ENCODE measurements at regions not wholly inside any gene's neighbourhood (a gene's known extent, or its start where the extent isn't known, plus 50 kb on each side); places are given as distances from the start of the nearest gene placed in this dataset.
"Not testable (repeated sequence)": the region's sequence is repeated elsewhere in the genome, so short reads cannot be mapped to it uniquely, and the experiment has no call there.

GRCh38 chr16:87143661-87144121, 173.5 kb downstream of the C16orf95 start:
- DNase-seq: no peak

DNA sequence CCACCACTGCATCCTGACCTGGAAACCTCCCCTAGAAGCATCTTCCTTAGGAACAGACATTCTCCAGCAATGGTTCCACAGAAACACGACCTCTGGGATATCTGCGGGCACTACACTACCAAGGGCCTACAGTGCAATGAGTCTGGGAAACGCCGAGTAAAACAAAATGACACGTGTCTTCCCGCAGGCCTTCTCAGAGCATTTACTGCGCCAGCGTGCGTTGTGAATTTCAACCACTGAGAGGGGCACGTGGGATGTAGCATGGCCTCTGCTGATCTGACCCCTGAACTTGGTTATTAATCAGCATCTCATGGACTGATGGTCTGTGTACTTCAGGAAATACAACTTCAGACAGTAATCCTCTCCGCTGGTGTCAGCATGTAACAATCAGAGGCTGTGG, 173.0 kb downstream of the C16orf95 start:
- no peak for DNase-seq

DNA sequence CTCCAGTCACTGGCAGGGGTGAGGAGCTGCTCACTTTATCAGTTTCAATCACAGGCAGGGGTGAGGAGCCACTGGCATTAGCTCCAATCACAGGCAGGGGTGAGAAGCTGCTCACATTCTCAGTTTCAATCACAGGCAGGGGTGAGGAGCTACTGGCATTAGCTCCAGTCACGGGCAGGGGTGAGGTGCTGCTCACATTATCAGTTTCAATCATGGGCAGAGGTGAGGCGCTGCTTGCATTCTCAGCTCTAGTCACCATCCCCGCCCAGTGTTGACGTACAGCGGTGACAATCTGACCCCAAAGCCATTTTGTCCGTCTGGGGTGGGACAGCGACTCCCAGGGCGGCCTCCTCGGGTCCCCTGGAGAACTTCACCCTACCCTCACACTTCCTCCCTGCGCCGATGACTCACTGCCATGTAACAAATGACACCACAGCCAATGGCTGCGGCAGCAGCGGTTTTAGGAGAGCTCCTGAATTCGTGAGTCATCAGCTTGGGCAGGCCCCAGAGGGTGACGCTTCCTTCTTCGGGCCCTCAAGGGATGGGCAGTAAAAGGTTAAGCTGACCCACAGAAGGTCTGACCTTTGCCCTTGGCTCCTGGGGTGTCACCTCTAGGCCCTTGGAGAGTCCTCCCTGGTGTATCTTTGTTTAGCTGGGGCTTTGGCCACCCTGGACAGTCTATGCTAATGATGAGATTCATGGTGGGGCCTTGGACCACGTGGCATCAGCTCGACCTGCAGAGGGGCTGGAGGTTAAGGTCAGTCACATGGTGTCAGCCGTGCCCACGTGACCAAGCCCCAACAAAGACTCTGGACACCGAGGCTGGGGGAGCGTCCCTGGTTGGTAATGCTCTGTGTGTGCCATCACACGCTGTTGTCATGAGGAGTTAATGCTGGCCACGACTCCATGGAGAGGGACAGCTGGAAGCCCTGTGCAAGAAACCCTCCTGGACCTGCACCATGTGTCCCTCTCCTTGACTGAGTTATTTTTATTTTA, 171.7 kb downstream of the C16orf95 start:
- DNase-seq: no peak

DNA sequence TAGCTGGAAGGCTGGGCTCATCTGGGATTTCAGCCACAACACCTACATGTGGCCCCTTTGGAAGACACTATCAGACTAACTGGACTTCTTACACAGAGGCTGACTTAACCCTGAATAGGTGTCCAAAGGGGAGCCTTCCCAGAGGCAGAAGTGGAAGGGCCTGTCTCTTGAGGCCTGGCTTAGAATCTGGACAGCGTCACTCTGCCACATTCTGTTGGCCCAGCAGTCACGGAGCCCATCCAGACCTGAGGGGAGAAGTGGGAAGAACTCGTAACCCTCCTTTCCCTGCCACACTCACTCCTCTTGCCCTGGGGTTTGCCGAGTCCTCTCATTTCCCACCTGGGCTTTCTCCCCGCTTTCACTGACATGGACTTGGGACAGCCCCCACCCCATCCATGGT, 170.5 kb downstream of the C16orf95 start:
- DNase-seq: no peak

- no peak for DNase-seq
Observed at GRCh38 chr16:87149051-87149450, 168.1 kb downstream of the C16orf95 start.

DNA sequence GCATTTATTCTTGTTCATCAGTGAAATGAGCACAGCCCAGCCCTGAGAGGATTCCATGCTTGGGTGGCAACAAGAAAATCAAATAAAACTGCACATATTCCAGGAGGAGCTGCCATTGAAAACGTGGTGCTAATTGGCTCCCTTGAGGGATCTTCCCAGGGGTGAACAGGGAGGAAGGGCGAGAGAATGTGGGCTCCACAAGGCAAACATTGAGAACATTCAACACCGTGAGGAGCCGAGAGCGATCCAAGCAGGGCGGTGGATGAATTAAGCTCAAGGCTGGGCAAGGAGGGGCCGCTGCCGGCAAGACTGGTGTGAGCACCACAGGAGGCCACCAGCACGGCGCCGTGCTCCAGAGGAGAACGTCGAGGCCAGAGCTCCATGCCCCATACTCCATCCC, 166.9 kb downstream of the C16orf95 start:
- DNase-seq: no peak

DNA sequence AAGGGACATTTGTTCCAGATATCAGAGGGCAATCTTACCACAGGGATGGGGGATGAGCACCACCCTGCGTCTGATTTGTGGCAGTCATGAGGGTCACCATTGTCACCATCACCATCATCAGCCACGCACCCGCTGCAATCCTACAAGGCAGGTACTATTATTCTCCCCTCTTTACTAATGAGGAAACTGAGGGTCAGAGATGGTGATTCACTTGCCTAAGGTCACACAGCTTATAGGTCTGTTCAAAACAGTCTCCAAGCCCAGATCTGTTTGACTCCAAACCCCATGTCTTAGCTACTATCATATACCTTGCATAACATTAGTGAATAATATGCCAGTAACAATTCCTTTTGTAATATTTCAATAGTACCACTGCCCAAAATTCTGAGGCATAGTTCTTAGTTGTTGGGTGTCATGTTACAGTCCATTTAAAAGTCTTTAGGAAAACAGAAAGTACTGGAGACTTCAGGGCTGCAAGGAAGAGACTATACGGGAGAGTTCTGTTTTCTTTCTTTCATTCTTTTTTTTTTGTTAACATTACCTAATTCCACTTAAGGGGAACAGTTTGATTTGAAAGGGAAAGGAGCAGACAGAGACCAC, 166.4 kb downstream of the C16orf95 start:
- DNase-seq: no peak

DNA sequence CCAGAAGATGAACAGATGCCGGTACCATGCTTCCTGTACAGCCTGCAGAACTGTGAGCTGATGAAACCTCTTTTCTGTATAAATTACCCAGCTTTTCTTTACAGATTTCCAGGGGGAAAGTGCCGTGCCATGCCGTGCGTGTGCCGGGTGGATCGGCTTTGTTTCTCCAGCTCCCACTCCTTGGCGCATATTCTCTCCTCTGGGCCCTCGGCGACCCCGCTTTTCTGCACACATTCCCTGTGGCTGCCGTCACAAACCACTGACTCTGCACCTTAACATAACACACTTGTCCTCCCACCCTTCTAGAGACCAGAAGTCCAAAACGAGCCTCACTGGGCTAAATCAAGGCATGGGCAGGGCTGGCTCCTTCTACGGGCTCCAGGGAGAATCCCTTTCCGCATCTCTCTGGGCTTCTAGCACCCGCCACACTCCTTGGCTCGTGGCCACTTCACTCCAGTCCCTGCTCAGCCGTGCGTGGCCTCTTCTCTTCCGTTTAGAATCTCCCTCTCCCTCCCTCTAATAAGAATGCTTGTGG, 164.9 kb downstream of the C16orf95 start:
- no peak for DNase-seq

GRCh38 chr16:87153326-87153725, 163.9 kb downstream of the C16orf95 start:
- DNase-seq: no peak

DNA sequence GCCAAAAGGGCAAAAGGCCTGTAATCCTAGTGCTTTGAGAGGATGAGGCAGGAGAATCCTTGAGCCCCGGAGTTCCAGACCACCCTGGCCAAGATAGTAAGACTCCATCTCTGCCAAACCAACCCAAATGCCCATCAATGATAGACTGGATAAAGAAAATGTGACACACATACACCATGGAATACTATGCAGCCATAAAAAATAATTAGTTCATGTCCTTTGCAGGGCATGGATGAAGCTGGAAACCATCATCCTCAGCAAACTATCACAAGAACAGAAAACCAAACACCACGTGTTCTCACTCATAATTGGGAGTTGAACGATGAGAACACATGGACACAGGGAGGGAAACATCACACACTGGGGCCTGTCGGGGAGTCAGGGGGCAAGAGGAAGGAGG, 161.9 kb downstream of the C16orf95 start:
- DNase-seq: not testable (repeated sequence)

DNA sequence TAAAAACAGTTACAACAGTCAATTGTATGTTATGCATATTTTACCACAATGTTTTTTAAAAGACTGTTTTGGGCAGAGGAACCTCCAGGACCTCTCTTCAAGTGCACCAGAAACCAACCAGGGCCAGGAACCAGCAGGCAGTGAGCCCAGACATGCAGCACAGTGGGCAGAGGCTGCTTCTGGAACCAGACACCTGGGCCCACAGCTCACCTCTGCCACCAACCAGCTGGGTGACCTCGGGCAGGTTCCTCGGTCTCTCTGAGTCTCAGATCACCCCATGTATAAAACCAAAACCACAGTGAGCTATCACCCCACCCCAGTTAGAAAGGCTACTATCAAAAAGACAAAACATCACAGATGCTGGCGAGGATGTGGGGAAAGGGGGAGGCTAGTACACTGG, 161.0 kb downstream of the C16orf95 start:
- no peak for DNase-seq

GRCh38 chr16:87160234-87160636, 157.0 kb downstream of the C16orf95 start:
- no peak for DNase-seq

DNA sequence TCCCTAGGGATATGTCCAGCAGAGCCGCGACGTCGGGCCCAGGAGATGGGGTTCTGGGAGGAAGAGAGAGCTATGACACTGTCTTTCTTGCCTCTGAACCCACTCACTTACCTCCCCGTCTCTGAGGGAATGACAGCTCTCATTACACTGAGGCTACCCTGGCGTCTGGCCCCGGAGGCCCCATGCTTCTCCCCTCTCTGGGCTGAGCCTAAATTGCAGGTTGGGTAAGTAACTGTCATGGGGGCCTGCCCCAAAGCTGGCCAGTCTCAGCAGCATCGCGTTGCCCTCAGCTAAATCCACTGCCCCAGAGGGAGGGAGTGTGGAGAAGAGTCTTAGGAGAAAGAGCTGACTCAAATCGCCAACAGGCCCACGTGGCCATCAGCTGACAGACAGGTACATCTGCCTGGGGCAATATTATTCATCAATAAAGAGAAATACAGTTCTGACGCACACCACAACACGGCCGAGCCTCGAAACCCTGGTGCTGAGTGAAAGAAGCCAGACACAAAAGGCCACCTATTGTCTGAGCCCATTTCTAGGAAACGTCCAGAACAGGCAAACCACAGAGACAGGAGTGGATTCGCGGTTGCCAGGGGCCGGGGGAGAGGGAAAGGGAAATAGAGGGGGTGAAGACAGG, 156.4 kb downstream of the C16orf95 start:
- no peak for DNase-seq

GRCh38 chr16:87161410-87161809, 155.8 kb downstream of the C16orf95 start:
- DNase-seq: not testable (repeated sequence)

GRCh38 chr16:87161822-87162676, 155.1 kb downstream of the C16orf95 start:
- DNase-seq: no peak

DNA sequence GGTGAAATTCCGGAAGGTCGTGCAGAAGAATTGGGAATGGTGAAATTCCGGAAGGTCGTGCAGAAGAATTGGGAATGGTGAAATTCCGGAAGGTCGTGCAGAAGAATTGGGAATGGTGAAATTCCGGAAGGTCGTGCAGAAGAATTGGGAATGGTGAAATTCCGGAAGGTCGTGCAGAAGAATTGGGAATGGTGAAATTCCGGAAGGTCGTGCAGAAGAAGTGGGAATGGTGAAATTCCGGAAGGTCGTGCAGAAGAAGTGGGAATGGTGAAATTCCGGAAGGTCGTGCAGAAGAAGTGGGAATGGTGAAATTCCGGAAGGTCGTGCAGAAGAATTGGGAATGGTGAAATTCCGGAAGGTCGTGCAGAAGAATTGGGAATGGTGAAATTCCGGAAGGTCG, 154.4 kb downstream of the C16orf95 start:
- DNase-seq: not testable (repeated sequence)

- no peak for DNase-seq
Observed at GRCh38 chr16:87163637-87164036, 153.6 kb downstream of the C16orf95 start.

DNA sequence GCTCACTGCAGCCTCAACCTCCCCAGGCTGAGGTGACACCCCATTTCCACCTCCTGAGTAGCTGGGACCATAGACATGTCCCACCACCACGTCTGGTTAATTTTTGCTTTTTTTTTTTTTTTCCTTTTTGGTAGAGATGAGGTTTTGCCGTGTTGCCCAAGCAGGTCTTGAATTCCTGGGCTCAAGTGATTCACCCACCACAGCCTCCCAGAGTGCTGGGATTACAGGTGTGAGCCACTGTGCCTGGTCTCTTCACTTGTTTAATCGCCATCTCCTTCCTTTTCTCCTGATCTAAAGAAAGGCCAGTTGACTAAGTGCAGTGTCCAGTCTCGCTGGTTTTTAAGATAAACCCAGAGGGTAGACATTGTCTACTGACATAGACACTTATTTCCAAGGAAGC, 152.0 kb downstream of the C16orf95 start:
- DNase-seq: no peak

DNA sequence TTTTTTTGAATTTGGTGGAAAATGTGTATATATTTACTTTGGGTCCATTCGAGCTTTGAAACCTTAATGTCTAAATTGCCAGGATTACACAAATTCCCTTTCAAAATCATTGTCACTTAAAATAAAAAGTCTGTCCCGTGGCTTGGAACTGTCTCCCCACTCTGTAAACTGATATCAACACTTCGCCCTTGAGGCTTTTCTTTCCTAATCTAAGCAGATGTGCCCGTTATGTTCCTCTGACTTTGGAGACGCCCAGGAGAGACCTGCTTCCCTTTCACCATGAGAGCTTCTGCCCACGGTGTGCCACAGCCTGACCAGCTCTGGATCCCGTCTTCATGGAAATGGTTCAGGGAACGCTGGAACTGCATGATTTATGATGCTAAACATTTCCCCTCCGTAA, 151.3 kb downstream of the C16orf95 start:
- DNase-seq: no peak

- no peak for DNase-seq
Observed at GRCh38 chr16:87166321-87166720, 150.9 kb downstream of the C16orf95 start.

DNA sequence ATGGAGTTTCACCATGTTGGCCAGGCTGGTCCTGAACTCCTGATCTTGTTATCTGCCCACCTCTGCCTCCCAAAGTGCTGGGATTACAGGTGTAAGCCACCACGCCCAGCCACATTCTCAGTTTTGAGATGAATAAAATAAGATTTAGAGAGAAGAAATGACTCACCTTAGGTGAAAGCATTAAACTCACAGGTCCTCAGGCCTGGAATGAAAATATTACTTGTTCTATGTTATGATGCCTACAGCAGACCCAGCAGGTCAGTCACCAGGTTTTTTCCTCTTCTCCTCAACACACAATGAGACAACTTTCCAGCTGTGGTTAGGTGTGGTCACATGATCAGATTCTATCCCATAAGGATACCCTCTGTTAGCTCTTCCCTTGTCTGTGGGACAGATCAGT, 150.3 kb downstream of the C16orf95 start:
- no peak for DNase-seq

GRCh38 chr16:87169509-87169995, 147.6 kb downstream of the C16orf95 start:
- no peak for DNase-seq
